ENCODE measurements at regions not wholly inside any gene's neighbourhood (a gene's known extent, or its start where the extent isn't known, plus 50 kb on each side); places are given as distances from the start of the nearest gene placed in this dataset.
A peak's percentile ranks its signal among the peaks of the same experiment; 100 is the strongest.

GRCh38 chr5:4098226-4098625 is 502.6 kb downstream of the IRX1 start:
- no peak for TF ChIP-seq CTCF (IDR thresholded peaks at IDR 0.05)
- Histone ChIP-seq H3K4me2 (ENCODE audit: low read length) (no peak overlapping the region), H3K36me3 (ENCODE audit: control insufficient read depth, insufficient read depth, low read length) (no peaks in the 10 kb centered on the region), H3K4me1 (no peaks in the 10 kb centered on the region), H3K27ac (no peak overlapping the region), H3K79me2 (no peaks in the 10 kb centered on the region), H3K9ac (no peak overlapping the region), H2AFZ (no peak overlapping the region), H3K9me3 (ENCODE audit: control insufficient read depth, low read length) (no peaks in the 10 kb centered on the region), H3K27me3 (ENCODE audit: control insufficient read depth, insufficient read depth, low read length) (no peaks in the 10 kb centered on the region), H3K4me3 (ENCODE audit: low read depth, low read length) (no peak overlapping the region)

GRCh38 chr5:4099386-4099785 is 503.8 kb downstream of the IRX1 start:
- H3K4me1 ChIP-seq = no peaks in the 10 kb centered on the region
- no peak overlapping the region for H3K4me3 ChIP-seq (ENCODE audit: low read depth, low read length)
- no peak overlapping the region for H3K27ac ChIP-seq
- no peaks in the 10 kb centered on the region for H3K79me2 ChIP-seq
- no peak overlapping the region for H3K4me2 ChIP-seq (ENCODE audit: low read length)
- no peaks in the 10 kb centered on the region for H3K36me3 ChIP-seq (ENCODE audit: control insufficient read depth, insufficient read depth, low read length)
- no peaks in the 10 kb centered on the region for H3K27me3 ChIP-seq (ENCODE audit: control insufficient read depth, insufficient read depth, low read length)
- no peak overlapping the region for H3K9ac ChIP-seq
- H2AFZ ChIP-seq = no peak overlapping the region
- no peak for TF ChIP-seq CTCF (IDR thresholded peaks at IDR 0.05)
- no peaks in the 10 kb centered on the region for H3K9me3 ChIP-seq (ENCODE audit: control insufficient read depth, low read length)

- no peak overlapping the region for H3K9ac ChIP-seq
- H3K4me1 ChIP-seq = no peaks in the 10 kb centered on the region
- peak overlapping the region; percentile 6 for H3K4me2 ChIP-seq (ENCODE audit: low read length)
- H3K4me3 ChIP-seq (ENCODE audit: low read depth, low read length) = no peak overlapping the region
- no peaks in the 10 kb centered on the region for H3K36me3 ChIP-seq (ENCODE audit: control insufficient read depth, insufficient read depth, low read length)
- no peak for TF ChIP-seq CTCF (IDR thresholded peaks at IDR 0.05)
- H3K79me2 ChIP-seq = no peaks in the 10 kb centered on the region
- no peak overlapping the region for H3K27ac ChIP-seq
- no peak overlapping the region for H2AFZ ChIP-seq
- H3K27me3 ChIP-seq (ENCODE audit: control insufficient read depth, insufficient read depth, low read length) = no peaks in the 10 kb centered on the region
- no peaks in the 10 kb centered on the region for H3K9me3 ChIP-seq (ENCODE audit: control insufficient read depth, low read length)
These were observed 505.1 kb downstream of the IRX1 start for GRCh38 chr5:4100739-4101138.

- no peaks in the 10 kb centered on the region for H3K4me1 ChIP-seq
- H3K79me2 ChIP-seq = no peaks in the 10 kb centered on the region
- no peak overlapping the region for H3K9ac ChIP-seq
- no peaks in the 10 kb centered on the region for H3K36me3 ChIP-seq (ENCODE audit: control insufficient read depth, insufficient read depth, low read length)
- H3K27ac ChIP-seq = no peak overlapping the region
- peak overlapping the region; percentile 6 for H3K4me2 ChIP-seq (ENCODE audit: low read length)
- H3K9me3 ChIP-seq (ENCODE audit: control insufficient read depth, low read length) = no peaks in the 10 kb centered on the region
- H3K27me3 ChIP-seq (ENCODE audit: control insufficient read depth, insufficient read depth, low read length) = no peaks in the 10 kb centered on the region
- H2AFZ ChIP-seq = no peak overlapping the region
- H3K4me3 ChIP-seq (ENCODE audit: low read depth, low read length) = no peak overlapping the region
- TF ChIP-seq CTCF (IDR thresholded peaks at IDR 0.05) = no peak
These were observed 505.6 kb downstream of the IRX1 start for GRCh38 chr5:4101189-4101588.

GRCh38 chr5:4104831-4105597 is 509.4 kb downstream of the IRX1 start:
- no peaks in the 10 kb centered on the region for H3K27me3 ChIP-seq (ENCODE audit: control insufficient read depth, insufficient read depth, low read length)
- no peak for TF ChIP-seq CTCF (IDR thresholded peaks at IDR 0.05)
- H3K27ac ChIP-seq = no peak overlapping the region
- H3K9ac ChIP-seq = no peak overlapping the region
- no peak overlapping the region for H3K4me3 ChIP-seq (ENCODE audit: low read depth, low read length)
- no peak overlapping the region for H2AFZ ChIP-seq
- no peaks in the 10 kb centered on the region for H3K9me3 ChIP-seq (ENCODE audit: control insufficient read depth, low read length)
- H3K4me1 ChIP-seq = no peaks in the 10 kb centered on the region
- no peaks in the 10 kb centered on the region for H3K36me3 ChIP-seq (ENCODE audit: control insufficient read depth, insufficient read depth, low read length)
- no peak overlapping the region for H3K4me2 ChIP-seq (ENCODE audit: low read length)
- H3K79me2 ChIP-seq = no peaks in the 10 kb centered on the region
